ENCODE measurements at regions not wholly inside any gene's neighbourhood (a gene's known extent, or its start where the extent isn't known, plus 50 kb on each side); places are given as distances from the start of the nearest gene placed in this dataset.
A peak's percentile ranks its signal among the peaks of the same experiment; 100 is the strongest.
"Not testable (repeated sequence)": the region's sequence is repeated elsewhere in the genome, so short reads cannot be mapped to it uniquely, and the experiment has no call there.

DNA sequence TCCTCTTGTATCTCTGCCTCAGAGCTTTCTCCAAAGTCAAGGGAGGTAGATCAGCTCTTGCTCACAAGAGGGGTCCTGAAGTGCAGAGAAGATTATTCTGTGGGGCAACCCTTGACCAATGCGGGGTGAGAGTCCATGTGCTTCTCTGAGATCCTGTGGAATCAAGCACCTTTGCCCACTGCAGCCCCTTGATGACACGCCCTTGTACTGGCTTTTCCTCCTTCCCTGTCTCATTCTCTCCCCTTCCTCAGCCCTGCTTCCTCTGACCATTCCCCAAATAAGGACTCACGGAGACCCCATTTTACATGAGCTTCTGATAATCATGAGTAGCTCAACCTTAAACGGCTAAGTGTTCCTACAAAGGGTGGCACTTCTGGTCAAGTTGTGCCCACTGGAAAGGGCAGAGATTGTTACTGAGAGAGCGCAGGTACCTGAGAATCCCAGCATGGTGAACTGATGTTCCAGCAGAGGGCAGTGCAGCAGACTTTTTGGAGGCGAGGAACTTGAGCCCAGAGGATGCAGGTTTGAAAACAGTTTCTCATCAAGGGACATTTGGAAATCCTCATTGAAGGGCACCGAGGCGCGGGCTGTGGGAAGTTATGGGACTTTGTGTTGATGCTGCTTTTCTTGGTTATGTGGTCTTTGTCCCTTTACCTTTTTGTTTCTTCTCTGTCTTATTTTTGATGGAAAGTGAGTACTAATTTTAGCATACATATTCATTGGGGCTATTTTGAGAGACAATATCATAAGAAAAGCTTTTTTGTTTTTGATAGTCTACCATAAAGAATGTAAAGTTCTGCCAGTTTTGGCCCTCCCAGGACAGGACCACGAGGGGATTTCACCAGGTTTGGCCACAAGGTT, 201.3 kb downstream of the RBM46 start:
- DNase-seq, result peak in 41 of 56 donors; percentile 1 to 72 (median 14)

DNA sequence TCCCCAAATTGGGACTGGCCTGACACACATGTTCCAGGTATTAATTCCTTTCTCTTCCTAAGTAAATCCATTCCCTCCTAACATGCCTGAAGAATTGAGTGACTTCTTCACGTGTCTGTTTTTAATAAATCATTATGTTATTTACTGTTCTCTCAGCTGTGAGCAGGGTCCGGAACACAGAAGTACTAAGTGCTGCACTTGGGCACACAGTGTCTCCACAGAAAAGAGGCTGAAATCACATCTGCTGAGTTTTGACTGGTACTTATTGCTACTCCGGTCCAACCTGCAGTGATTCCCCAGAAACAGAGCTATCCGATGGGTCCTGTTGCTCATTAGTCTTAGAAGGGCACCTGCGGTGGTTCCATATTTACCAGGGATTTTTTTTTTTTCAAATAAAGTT, 202.6 kb downstream of the RBM46 start:
- no peak for DNase-seq

DNA sequence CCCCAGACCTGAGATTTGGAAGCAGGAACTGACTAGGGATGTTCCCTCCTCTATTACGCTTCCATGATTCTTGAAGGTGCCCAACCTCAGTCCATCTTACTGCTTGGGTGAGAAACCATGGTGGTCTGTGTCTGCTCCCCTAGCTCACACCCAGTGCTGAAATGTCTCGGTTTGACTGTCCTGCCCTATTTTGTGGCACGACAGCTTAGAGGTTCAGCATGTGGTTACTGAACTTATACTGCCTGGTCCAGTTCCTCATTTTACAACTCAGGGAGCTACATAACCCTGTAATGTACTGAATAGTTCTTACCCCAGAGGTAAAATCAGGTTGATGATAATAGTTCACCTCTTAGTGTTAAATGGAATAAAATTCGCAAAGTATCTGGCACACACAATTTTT, 203.1 kb downstream of the RBM46 start:
- DNase-seq, result no peak

DNA sequence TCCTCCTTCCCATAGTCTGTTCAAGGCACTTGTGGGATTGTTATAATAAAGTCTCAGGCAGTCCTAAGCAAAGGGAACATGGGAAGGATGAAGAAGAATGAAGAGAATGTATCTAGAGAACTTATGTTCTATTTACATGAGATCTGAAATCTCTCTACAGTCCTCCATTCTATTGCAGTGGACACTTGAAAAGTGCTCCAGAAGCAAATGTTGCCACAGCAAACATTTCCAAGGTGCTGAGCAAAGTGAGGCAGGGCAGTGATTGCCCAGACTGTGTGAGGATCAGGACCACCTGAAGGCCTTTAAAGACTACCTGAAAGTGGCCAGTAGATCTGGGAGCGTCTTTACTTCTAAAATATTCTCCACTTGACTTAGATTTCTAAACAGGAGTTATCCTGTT, 203.5 kb downstream of the RBM46 start:
- no peak for DNase-seq

DNA sequence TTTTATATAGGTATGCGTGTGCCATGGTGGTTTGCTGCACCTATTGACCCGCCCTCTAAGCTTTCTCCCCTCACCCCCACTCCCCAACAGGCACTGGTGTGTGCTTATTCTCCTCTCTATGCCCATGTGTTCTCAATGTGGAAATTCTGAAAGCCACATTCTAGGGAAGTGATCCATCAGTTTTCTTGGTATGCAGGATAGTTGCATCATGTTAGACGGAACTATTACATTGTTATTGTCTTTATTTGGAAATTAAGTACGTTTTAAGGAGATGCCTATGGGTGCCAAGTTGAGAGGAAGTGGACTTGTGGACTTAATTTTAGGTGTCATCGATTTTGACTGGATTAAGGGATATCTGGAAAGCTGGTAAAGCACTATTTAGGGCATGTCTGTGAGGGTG, 204.6 kb downstream of the RBM46 start:
- no peak for DNase-seq

DNA sequence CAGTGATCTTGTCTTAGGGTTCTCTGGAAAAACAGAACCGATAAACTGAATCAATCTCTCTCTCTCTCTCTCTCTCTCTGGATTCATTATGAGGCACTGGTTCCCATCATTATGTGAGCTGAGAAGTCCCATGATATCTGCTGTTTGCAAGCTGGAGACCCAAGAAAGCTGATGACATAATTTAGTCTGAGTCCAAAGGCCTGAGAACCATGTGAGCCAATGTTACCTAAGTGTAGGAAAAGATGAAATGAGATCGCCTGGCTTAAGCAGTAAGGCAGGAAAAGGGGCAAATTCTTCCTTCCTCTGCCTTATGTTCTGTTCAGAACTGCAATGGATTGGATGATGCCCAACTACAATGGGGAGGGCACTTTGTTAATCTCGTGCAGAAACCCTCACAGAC, 207.4 kb downstream of the RBM46 start:
- DNase-seq, result no peak

DNA sequence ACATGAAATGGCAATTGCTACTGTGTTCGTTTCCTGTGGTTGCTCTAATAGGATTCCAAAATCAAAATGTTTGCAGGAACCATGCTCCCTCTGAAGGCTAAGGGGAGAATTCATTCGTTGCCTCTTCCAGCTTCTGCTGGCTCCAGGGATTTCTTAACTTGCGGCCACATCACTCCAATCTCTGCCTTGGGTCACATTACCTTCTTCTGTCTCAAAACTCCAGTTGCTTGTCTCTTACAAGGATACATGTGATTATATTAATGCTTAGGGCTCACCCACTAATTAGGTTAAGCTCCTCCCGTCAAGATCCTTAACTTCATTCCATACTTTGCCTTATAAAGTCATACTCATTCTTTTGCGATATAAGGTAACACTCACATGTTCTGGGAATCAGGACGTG, 208.4 kb downstream of the RBM46 start:
- no peak for DNase-seq

DNA sequence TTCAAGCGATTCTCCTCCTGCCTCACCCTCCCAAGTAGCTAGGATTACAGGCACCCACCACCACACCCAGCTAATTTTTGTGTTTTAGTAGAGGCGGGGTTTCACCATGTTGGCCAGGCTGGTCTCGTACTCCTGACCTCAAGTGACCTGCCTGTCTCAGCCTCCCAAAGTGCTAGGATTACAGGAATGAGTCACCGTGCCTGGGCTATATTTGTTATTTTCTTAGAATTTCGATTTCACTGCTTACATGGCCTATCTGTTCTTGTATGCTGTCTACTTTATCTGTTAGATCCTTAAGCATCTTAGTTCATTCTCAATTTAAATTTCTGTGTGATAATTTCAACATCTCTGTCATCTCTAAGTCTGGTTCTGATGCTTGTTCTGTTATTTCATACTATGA, 210.6 kb upstream of the NPY2R start:
- not testable (repeated sequence) for DNase-seq

DNA sequence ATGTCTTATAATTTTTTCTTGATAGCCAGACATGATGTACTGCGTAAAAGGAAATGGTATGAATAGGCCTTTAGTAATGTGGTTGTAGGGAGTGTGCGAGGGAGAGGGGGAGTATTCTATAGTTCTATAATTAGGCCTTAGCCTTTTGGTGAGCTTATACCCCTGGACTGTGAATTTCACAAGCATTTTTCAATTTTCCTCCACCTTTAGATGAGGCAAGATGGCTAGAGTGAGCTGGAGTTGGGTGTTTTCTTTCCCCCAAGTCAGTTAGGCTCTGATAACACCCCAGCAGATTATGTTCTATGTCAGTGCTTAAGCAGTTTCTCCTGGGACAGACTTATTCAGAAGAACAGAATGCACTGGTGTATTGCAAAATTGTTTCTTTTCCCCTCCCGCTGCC, 210.2 kb upstream of the NPY2R start:
- DNase-seq, result no peak

DNA sequence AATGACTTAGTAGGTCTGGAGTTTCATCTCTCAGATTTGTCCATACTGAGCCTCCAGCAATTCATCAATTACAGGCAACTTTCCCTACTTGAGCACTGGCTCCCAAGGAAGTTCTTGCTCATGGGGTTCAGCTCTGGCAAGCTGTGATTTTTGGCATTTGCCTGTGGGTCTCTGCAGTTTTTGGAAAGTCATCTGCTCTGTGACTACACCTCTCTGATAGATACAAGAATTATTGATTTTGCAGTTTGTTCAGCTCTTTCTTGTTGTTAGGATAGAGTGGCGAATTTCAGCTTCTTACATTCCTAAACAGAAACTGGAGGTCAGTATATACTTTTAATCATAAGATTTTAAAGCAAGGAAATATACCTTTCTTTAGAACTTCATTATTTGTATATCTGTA, 209.7 kb upstream of the NPY2R start:
- no peak for DNase-seq

DNA sequence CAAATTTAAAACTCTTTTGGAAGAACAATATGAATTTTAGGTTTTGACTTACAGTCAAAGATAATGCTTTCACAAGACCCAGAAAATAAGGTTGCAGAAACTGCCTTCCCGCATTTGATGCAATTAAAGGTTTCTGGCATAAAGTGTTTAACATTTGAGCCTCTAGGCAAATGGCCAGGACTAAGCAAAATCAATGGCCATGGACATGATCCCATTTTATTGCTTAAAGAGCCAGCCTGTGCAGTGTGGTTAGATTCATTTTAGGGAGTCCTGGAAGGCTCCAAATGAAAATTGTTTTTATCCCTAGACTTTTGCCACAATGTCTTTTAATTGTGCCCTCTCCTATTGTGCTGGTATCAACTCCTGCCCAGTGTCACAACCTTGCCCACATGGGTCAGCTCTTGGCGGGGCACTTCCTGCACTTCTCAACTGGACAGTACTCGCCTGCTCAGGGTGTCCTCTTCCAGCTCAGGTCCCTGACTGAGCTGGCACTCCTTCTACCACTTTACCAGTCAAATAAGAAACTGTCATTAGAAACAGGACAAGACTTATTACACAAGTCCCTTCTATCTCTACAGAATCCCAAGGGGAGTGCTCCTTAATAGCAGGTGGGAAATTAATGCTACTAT, 208.4 kb upstream of the NPY2R start:
- no peak for DNase-seq

DNA sequence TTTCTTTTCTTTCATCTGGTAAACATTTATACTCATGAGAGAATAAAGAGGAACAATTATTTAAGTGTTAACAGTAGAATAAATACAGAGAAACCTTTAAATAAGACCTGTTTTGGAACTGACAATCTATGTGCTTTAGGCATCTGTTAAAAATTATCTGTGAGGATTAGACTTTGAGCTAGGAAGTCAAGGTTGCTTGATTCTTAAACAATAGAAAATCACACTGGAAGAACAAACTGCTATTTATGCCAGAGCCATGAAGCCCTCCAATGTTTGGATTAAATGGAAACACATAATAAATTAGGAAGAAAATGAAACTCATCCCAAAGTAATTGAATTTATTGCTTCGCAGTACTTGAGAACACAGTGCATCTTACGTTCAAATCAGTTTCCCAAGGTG, 207.2 kb upstream of the NPY2R start:
- no peak for DNase-seq

DNA sequence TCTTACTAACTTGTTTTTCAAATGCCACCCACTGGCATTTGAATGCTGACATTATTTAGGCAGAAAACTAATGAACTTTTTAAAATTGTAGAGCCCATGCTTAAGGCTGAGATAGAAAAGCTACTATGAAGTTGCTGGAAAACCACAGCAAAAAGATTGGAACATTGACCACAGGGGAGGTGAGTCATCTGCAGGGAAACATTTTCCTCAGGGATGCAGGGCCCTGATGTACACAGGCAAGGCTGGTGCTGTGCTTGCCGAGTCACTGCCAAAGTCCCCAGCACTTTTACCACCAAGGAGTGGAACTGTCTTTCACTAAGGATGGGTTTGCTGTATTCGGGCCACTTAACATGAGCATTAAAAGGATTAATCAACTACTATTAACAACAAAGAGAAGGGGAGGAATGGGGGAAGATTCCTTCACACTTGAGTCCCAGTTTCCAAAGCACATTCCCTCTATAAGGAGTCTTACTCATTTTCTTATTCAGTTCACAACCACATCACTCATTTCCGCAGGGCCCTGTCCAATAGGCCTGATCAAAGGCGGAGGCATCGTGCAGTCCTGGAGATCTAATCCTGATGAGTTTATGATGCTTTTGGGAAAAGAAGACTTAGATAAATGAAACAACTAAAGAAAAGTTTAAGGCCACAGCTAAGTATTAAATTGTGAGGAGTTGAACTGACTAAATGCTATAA, 202.9 kb upstream of the NPY2R start:
- no peak for DNase-seq

DNA sequence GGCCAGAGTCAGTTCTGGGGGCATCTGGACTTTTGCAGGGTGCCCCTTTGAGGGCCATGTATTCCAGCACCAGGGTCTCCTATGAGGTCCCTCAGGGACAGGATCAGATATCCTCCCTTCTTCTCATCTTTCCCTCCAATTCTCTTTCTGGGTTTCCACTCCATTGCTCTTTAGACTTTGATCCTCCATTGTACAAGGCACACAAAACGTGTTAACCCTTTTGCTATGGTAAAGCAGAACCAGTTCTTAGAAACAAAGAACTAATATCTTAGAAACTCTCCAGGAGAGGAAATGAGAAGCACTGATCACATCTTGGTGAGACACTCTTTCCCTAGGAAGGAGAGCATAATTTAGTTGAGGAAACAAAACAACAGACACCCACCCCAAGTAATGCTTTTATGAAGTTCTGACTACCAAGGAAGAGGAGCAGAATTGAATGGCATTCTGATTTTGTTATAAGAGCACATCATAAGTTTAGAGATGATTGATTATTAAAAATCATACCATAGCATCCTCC, 200.7 kb upstream of the NPY2R start:
- no peak for DNase-seq

DNA sequence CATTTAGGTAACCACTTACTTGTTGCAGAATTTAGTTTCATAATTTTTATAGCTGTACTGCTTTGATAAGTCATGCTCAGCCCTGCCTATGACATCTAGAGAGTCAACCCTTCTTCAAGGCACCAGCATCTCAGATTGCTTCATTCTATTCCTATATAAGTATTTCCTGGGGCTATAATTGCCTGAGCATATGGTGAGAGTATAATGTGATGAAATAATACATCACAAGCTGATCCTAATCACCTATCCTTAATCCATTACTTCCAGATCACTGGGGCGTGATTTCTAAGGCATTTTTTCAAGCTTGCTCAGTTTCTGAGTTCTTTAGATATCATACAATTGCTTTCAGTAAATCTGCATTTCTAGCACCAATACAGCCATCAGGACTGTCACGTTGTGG, 200.0 kb upstream of the NPY2R start:
- no peak for DNase-seq

DNA sequence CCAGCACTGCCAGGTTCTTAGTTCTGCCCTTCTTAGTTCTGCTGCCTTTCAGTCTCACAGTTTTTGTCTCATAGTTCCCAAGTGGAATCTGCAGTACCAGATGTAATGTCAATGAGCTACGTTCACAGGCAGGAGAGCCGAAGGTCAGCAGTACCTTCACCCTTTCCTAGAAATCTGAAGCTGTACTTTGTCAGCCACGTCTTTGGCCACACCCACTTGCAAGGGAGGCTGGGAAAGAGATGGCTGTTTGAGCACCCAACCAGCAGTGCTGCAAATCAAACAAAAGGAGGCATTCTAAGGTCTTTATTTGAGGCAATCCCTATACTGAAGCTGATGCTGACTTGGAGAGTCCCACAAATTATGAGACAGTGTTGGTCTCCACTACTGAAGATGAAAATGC, 199.1 kb upstream of the NPY2R start:
- no peak for DNase-seq

DNA sequence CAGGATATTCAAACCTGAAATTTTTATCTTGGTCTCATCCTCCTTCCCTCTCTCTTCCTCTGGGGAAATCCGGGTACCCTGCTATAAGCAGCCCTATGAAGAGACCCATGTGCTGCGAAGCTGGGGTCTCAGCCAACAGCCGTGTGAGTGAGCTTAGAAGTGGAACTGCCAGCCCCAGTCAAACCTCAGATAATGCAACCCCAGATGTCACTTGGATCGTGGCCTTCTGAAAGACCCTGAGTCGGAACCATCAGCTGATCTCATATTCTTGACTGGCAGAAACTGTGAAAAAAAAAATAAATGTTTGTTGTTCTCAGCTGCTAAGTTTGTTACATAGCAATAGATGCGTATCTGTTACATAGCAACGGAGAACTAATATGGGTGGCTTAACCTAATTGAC, 198.1 kb upstream of the NPY2R start:
- DNase-seq, result no peak

DNA sequence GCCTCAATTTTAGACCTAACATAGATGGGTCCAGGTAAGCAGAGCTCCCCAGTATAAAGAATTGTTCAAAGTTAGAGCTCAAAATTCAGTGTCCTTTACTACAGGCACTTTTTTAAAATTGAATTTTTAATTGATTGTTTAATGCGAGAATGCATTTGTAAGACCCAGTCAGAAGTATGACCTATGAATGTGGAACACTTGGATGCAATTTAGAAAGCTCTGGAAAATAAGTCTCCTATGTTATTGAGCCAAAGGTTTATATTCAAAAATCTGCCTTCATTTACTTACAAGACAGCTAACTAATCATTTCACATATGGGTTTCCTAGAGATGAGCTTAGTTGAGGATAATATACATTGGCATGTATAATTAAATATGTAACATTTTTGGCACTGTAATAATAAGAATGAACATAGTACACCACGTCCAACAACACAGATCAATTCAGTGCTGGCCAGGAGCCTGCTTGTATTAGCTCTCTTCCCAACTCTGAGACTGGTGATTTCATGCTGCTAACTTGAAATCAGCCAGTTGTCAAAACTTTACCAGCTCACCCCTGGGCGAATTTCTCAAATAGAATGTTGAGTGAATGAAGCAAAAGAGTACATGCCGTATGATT, 197.2 kb upstream of the NPY2R start:
- DNase-seq, result no peak

DNA sequence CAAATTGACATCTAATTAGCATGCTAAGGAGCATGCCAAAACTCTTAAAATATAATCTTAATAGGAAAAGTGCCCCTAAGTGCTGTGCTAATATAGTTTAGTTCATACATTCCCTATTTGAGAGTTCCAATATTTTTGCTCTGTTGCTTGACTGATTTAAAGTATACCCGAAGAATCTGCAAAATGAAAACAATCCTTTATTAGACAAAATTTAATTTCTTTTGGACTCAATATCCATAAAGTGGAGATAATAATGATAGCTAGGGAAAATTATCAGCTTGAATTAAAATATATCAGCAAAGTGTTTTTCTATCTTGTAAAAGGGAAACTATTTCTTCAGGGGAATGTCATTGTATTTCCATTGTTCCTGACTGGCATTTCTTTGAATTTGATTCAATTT, 196.0 kb upstream of the NPY2R start:
- DNase-seq, result no peak

DNA sequence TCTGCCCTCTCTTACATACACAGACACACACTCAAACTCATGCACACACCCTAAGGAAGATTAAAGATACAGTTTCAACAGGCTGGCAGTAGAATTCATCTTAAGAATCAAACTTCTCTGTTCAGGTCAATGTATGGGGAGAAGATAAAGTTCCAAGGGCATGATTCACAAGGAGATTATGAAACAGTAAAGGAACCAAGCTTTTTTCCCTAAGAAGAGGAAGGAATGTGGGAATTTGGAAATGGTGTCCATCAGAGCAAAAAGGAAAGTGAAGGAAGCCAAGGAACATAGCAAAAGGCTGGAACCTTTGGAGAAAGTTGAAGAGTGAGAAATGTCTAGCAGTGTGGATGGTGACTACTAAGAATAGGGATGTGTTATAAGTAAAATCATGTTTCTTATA, 191.0 kb upstream of the NPY2R start:
- no peak for DNase-seq

DNA sequence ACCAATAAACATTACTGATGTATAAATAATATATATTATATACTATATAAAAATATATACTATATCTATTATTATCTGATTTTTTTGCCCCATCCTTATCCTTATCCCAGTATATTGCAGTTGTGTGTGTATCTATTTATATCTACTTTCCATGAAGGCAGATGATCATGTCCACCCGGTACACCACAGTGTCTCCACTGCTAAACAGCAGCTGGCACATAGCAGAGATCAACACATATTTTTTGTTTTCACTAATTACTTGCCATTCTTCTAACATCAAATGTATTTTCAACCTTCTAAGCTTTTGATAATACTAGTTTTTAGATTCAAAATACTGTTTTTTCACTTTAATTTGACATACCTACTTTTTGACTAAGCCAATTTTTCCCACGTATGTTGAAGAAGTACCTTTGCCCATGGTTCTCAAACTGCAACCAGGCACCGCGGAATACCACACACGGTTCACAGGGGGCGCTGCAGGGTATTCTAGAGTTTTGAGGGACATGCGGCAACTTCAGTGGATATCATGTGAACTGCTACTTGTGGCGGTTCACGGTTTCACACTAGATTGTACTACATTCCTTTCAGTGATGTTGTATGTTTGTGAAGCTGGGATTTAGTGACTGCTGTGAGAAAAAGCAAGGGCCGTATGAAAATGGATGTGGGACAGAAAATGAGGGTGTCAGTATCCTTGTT, 182.5 kb upstream of the NPY2R start:
- peak in 10 of 56 donors; percentile 0 to 41 (median 7) for DNase-seq

Data from amygdala (tissue), 56 donors.